Astrocyte (in vitro differentiated cells and primary cell): ENCODE measurements at regions not wholly inside any gene's neighbourhood (a gene's known extent, or its start where the extent isn't known, plus 50 kb on each side); places are given as distances from the start of the nearest gene placed in this dataset.

Experiments used
- DNase-seq: peaks from one replicate; pipeline ENCODE4 v3.0.0-alpha.2; 2010; ENCODE audit warnings: low read depth
- FAIRE-seq: peaks from 2 replicates; lab custom pipeline; 2011; peaks lifted over from hg19 to GRCh38; lab: Jason Lieb, UNC
- H2AFZ ChIP-seq: 2 replicates; pipeline ENCODE4 v1.6.0; 2012; ENCODE audit warnings: low read depth, low read length, inconsistent platforms
- H3K27ac ChIP-seq: 2 replicates; pipeline ENCODE4 v1.5.1; 2011; ENCODE audit warnings: low read depth, low read length, inconsistent platforms
- H3K27me3 ChIP-seq: 2 replicates; pipeline ENCODE4 v1.6.0; 2011; ENCODE audit warnings: low read length, inconsistent platforms; ENCODE audit not compliant: insufficient read depth
- H3K36me3 ChIP-seq: 2 replicates; pipeline ENCODE4 v1.5.1; 2011; ENCODE audit warnings: low read length, inconsistent platforms; ENCODE audit not compliant: insufficient read depth
- H3K4me1 ChIP-seq: 2 replicates; pipeline ENCODE4 v1.5.1; 2011; ENCODE audit warnings: low read length, inconsistent platforms; ENCODE audit not compliant: insufficient read depth
- H3K4me2 ChIP-seq: 2 replicates; pipeline ENCODE4 v1.6.0; 2012; ENCODE audit warnings: low read length, inconsistent platforms
- H3K4me3 ChIP-seq: 2 replicates; pipeline ENCODE4 v1.5.1; 2011; ENCODE audit warnings: low read depth, mild to moderate bottlenecking, low read length, inconsistent platforms; ENCODE audit not compliant: insufficient read depth
- H3K79me2 ChIP-seq: 2 replicates; pipeline ENCODE4 v1.6.0; 2012; ENCODE audit warnings: mild to moderate bottlenecking, low read length, inconsistent platforms; ENCODE audit not compliant: insufficient read depth
- H3K9ac ChIP-seq: 2 replicates; pipeline ENCODE4 v1.6.0; 2012; ENCODE audit warnings: mild to moderate bottlenecking, low read length, inconsistent platforms
- H3K9me3 ChIP-seq: 2 replicates; pipeline ENCODE4 v1.5.1; 2012; ENCODE audit warnings: low read depth, mild to moderate bottlenecking, low read length, inconsistent platforms; ENCODE audit not compliant: insufficient read depth
- H4K20me1 ChIP-seq: 2 replicates; pipeline ENCODE4 v1.6.0; 2012; ENCODE audit warnings: low read length, inconsistent platforms; ENCODE audit not compliant: insufficient read depth
- H3K27ac Mint-ChIP-seq: one replicate; pipeline ENCODE4 v1.8.0; 2021; ENCODE audit warnings: mild to moderate bottlenecking, mixed read lengths; ENCODE audit not compliant: unreplicated experiment
- H3K27me3 Mint-ChIP-seq: one replicate; pipeline ENCODE4 v1.8.0; 2021; ENCODE audit warnings: low read depth, mixed read lengths; ENCODE audit not compliant: unreplicated experiment
- H3K36me3 Mint-ChIP-seq: one replicate; pipeline ENCODE4 v1.8.0; 2021; ENCODE audit warnings: low read depth, mixed read lengths; ENCODE audit not compliant: unreplicated experiment
- H3K4me1 Mint-ChIP-seq: one replicate; pipeline ENCODE4 v1.8.0; 2021; ENCODE audit warnings: low read depth, mixed read lengths; ENCODE audit not compliant: unreplicated experiment
- H3K4me3 Mint-ChIP-seq: one replicate; pipeline ENCODE4 v1.8.0; 2021; ENCODE audit warnings: mild to moderate bottlenecking, moderate library complexity, mixed read lengths; ENCODE audit not compliant: unreplicated experiment
- H3K9me3 Mint-ChIP-seq: one replicate; pipeline ENCODE4 v1.8.0; 2021; ENCODE audit warnings: mild to moderate bottlenecking, mixed read lengths; ENCODE audit not compliant: unreplicated experiment
- CTCF ChIP-seq: IDR thresholded peaks from 2 replicates; pipeline ENCODE4 v1.5.1; 2011; ENCODE audit warnings: low read depth, mild to moderate bottlenecking, inconsistent platforms, low read length, moderate library complexity; ENCODE audit not compliant: insufficient read depth
- EZH2 ChIP-seq: IDR thresholded peaks from 2 replicates; pipeline ENCODE4 v1.6.1; 2012; ENCODE audit warnings: mild to moderate bottlenecking, low read length, inconsistent platforms; ENCODE audit not compliant: insufficient read depth

GRCh38 chr5:54669845-54670244 lies 152.3 kb downstream of the SNX18 start:
- Histone ChIP-seq H3K9me3 (no peaks in the 10 kb centered on the region), H4K20me1 (no peaks in the 10 kb centered on the region), H3K79me2 (no peaks in the 10 kb centered on the region), H3K27me3 (no peaks in the 10 kb centered on the region), H3K27ac (no peak overlapping the region), H3K9ac (no peak overlapping the region), H3K36me3 (no peaks in the 10 kb centered on the region), H3K4me1 (peaks cover 12% of the 10 kb centered on the region), H2AFZ (no peak overlapping the region), H3K4me2 (no peak overlapping the region), H3K4me3 (no peak overlapping the region)
- Mint-ChIP-seq H3K9me3 (peaks cover 13% of the 10 kb centered on the region), H3K4me3 (no peak overlapping the region), H3K36me3 (peaks cover 2% of the 10 kb centered on the region), H3K27me3 (no peaks in the 10 kb centered on the region), H3K4me1 (peaks cover 9% of the 10 kb centered on the region), H3K27ac (no peak overlapping the region)
- DNase-seq (no peak), FAIRE-seq (no peak)
- no peak for TF ChIP-seq CTCF
- no peak for TF ChIP-seq EZH2

- DNase-seq (peak; percentile 79), FAIRE-seq (no peak)
- H3K4me1 ChIP-seq, result peaks cover 15% of the 10 kb centered on the region
- H3K4me2 ChIP-seq, result no peak overlapping the region
- H4K20me1 ChIP-seq, result no peaks in the 10 kb centered on the region
- H3K9me3 Mint-ChIP-seq, result peaks cover 13% of the 10 kb centered on the region
- H3K9ac ChIP-seq, result no peak overlapping the region
- H3K27ac ChIP-seq, result no peak overlapping the region
- no peaks in the 10 kb centered on the region for H3K9me3 ChIP-seq
- no peaks in the 10 kb centered on the region for H3K36me3 ChIP-seq
- no peaks in the 10 kb centered on the region for H3K27me3 ChIP-seq
- peaks cover 2% of the 10 kb centered on the region for H3K36me3 Mint-ChIP-seq
- no peak overlapping the region for H2AFZ ChIP-seq
- no peak overlapping the region for H3K4me3 Mint-ChIP-seq
- no peak overlapping the region for H3K4me3 ChIP-seq
- H3K79me2 ChIP-seq, result no peaks in the 10 kb centered on the region
- peaks cover 9% of the 10 kb centered on the region for H3K4me1 Mint-ChIP-seq
- no peaks in the 10 kb centered on the region for H3K27me3 Mint-ChIP-seq
- no peak for TF ChIP-seq EZH2
- TF ChIP-seq CTCF, result no peak
- no peak overlapping the region for H3K27ac Mint-ChIP-seq
These were observed 151.7 kb downstream of the SNX18 start for GRCh38 chr5:54669285-54669684.

GRCh38 chr5:54668096-54668495 lies 150.5 kb downstream of the SNX18 start:
- Histone ChIP-seq H3K4me2 (no peak overlapping the region), H3K27me3 (no peaks in the 10 kb centered on the region), H3K4me3 (no peak overlapping the region), H3K4me1 (peaks cover 19% of the 10 kb centered on the region), H2AFZ (no peak overlapping the region), H3K9ac (no peak overlapping the region), H3K79me2 (no peaks in the 10 kb centered on the region), H3K36me3 (no peaks in the 10 kb centered on the region), H3K27ac (no peak overlapping the region), H3K9me3 (no peaks in the 10 kb centered on the region), H4K20me1 (no peaks in the 10 kb centered on the region)
- Mint-ChIP-seq H3K4me3 (no peak overlapping the region), H3K4me1 (peaks cover 9% of the 10 kb centered on the region), H3K27ac (no peak overlapping the region), H3K9me3 (peaks cover 13% of the 10 kb centered on the region), H3K36me3 (peaks cover 2% of the 10 kb centered on the region), H3K27me3 (no peaks in the 10 kb centered on the region)
- TF ChIP-seq EZH2 (no peak), CTCF (no peak)
- DNase-seq, result no peak
- FAIRE-seq, result no peak
